Fibroblast of skin of right biceps (primary cell): ENCODE measurements at regions not wholly inside any gene's neighbourhood (a gene's known extent, or its start where the extent isn't known, plus 50 kb on each side); places are given as distances from the start of the nearest gene placed in this dataset.

Source experiments
- DNase-seq: peaks from one replicate; pipeline ENCODE4 v3.0.0-alpha.2; 2013

DNA sequence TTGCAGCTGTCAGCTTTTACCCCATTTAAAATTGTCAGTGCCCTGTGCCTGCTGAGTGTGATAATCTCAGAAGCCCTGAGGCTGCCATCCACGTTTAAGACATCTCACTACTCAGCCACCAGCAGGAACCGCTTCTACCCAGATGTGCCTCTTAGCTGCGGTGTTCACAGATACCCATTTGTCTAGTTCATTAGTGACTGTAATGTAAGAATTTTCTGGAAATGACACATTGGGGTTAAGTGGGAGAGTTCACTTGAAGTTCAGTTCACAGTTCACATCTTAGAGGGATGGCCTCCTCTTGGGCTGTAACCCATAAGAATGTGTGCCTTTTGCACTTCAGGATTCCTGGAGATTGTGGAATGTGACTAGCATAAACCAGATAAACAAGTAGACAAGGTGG lies 477.7 kb downstream of the BTBD3 start:
- DNase-seq, result no peak

GRCh38 chr20:12395760-12396159 lies 478.1 kb downstream of the BTBD3 start:
- no peak for DNase-seq

DNA sequence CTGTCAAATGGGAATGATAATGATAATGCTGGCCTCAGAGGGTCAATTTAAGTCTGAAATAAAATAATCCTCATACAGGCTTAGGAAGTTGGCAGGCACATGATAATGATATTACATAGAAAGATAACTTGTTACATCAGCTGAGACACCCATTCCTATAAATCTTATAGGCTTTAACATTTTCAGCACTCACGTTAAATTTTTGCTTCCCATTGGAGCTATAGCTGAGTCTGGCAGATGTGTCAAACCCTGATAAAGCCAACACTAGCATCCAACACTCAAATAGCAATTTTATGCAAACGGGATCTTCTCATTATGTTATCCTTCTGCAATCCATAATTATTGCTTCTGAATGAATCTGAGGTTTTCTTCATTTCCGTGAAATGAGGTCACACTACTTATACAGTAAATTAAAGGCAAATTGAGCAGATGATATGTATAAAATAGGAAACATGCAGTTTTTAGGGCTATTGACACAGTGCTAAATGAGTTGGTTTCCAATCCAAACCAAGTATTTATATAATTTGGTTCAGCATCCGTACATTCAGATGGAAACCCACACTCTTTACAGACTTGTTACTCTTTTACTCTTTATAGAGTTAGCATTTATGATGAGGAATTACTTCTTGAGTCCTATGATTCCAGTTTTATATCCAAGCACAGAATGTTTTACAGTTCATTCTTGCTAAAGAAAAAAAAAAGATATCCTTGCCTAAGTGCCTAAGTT lies 481.6 kb downstream of the BTBD3 start:
- no peak for DNase-seq

- DNase-seq, result no peak
These were observed 487.2 kb downstream of the BTBD3 start for GRCh38 chr20:12404941-12405340.

DNA sequence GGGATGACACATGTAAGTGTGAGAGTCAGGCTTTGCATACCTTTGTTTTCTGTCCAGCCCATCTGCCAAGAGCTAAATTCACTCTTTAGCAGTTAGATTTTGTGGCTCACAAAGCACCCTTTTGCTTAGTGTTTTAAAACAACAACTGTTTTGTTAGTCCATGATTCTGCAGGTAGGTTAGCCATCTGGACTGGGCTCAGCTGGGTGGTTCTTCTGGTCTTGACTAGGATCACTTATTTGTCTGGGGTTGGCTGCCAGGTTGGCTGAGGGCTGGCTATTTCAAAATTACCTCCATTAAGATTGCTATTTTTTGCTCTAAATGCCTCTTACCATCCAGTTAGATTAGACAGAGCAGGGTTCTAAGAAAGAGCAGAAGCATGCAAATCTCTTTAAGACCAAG lies 489.3 kb downstream of the BTBD3 start:
- DNase-seq, result no peak

DNA sequence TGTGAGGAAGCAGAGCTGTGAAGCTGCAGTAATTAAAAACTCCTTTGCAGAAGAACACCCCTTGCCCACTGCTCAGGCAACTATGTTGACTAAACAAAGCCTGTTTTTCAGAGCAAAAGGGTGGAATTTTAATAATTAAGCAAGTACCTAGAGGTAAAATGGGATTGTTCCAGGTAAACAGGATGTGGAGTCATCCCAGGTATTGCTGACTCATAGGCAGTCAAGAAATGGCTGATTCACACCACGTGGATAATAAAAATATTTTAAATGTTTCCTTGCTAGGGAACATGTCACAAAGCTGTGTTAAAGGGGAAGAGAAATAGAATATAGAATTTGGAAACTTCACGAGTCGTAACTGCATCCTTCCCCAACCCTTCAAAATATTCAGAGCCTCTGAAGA lies 491.8 kb downstream of the BTBD3 start:
- no peak for DNase-seq

DNA sequence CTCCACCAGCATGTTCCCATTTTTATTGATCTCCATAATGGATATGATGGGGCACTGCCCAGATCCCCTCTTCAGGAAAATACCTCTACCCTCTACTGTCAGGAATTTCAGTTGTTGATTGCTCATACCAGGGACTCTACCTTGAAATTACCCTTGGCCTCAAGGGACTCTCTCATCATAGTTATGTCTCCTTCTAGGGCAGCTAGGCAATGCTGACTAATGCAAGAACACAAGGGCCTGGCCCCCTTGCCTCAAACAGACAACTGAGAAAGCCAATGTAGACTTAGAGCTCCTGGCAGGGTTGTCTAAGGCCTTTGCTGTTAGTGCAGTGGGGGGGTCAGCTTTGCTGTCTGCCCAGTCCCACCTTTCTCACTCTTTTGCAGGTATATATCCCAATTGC lies 493.1 kb downstream of the BTBD3 start:
- DNase-seq, result no peak

- DNase-seq, result no peak
These were observed 493.7 kb downstream of the BTBD3 start for GRCh38 chr20:12411246-12411940.

- DNase-seq, result no peak
These were observed 495.4 kb downstream of the BTBD3 start for GRCh38 chr20:12413116-12413515.

GRCh38 chr20:12414446-12415274 lies 497.0 kb downstream of the BTBD3 start:
- DNase-seq, result peak; percentile 5

DNA sequence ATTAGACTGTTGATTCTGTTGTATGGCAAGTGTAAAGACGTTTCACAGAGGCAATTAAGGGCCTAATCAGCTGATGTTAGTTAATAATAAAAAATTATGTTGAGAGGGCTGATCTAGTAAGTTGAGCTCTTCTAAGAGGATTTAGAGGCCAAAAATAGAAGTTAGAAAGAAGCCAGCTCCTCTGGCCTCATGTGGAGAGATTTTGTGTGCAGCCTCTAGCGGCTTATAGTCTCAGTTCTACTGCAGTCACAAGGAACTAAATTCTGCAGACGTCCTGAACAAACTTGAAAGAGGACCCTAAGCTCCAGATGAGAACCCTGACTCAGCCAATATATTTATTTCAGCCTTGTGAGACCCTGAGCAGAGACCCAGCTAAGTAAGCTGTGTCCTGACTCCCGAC lies 498.6 kb downstream of the BTBD3 start:
- DNase-seq, result no peak

DNA sequence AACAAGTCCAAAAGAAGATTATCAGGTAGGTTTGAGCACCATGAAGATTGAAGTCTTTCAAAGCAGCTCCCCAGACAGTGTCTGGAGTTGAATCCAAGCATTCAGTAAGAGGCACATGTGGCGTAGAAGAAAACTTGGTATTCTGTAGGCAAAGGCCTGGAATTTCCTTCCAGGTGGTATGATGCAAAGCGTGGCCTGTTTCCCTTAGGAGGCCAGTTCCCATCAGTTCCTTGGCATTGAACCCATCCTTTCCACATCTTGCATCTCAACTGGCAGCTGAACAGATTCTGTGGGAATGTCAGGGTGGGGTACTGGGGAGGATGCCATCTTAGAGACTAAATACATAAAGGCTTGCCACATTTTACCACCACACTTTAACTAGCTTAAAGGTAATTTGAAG lies 516.0 kb downstream of the BTBD3 start:
- DNase-seq, result no peak

DNA sequence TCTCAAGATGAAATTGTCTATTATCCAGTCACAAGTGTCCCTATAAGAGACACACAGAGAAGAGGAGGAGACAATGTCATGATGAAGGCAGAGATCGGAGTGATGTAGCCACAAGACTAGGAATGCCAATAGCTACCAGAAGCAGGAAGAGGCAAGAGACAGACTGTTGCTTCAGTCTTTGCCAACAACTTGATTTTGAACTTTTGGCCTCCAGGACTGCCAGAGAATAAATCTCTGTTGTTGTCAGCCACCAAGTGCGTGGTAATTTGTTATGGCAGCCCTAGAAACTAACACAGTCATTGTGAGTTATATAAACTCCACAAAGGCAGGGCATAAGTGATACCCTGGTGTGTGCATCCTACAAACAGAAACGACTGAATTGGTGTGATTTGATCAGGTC lies 517.0 kb downstream of the BTBD3 start:
- no peak for DNase-seq

DNA sequence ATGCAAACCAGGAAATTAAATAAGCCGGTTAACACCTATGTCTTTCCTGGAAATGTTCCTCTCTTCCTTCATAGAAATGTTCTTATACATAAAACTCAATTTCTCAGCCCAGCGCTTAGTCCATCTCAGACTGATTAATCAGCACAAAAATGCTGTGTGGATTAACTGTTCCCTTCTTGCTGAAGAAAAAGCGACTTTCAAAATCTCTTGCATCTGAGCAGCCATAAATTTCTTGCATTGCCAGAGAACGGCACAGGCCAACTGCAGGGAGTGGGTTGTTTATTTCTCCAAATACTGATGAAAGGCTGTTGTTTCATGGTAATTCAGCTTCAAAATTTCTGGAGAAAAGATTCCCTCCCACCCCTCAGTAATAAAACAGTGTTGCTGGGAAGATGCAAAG lies 517.6 kb downstream of the BTBD3 start:
- no peak for DNase-seq

GRCh38 chr20:12453711-12454110 lies 536.0 kb downstream of the BTBD3 start:
- no peak for DNase-seq

DNA sequence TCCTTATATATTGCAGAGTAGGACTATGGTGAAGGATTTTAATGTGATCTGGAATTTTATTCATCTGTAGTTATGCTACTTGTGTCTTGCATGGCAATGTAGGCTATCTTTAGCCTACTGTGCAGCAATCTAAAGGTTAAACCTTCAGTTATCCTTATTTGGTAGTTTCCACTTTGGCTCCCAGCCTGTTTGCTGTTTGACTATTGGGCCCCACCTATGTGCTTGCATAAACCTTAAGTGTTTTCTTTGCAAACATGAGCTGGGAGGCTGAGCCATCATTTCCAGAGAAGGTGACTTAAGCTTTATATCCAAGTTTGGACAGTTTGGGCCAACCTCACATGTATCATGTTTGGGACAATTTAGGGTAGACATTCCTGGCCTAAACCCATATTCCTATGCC lies 537.5 kb downstream of the BTBD3 start:
- no peak for DNase-seq

GRCh38 chr20:12458241-12458640 lies 540.5 kb downstream of the BTBD3 start:
- DNase-seq, result no peak

- DNase-seq, result no peak
These were observed 544.7 kb upstream of the SPTLC3 start for GRCh38 chr20:12464036-12464435.

DNA sequence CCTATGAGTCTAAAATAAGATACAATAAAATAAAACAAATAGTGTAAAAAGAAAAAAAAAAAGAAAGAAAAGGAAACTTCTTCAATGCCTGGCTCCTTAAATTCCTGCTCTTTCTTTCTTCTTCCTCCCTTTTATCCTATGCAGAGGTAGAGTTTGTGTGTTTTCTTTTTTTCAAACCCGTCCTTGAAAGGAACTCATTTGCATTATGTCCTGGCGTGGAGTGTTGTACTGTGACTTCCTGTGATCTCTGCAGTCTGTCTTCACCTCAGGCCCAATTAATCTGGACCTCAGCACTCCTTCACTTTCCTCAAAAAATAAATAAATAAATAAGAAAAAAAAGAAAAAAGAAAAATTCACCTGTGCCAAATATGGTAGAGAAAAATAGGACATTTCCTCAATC lies 541.9 kb upstream of the SPTLC3 start:
- no peak for DNase-seq

- DNase-seq, result no peak
These were observed 541.0 kb upstream of the SPTLC3 start for GRCh38 chr20:12467758-12468157.

- DNase-seq, result no peak
These were observed 526.1 kb upstream of the SPTLC3 start for GRCh38 chr20:12482661-12483060.

DNA sequence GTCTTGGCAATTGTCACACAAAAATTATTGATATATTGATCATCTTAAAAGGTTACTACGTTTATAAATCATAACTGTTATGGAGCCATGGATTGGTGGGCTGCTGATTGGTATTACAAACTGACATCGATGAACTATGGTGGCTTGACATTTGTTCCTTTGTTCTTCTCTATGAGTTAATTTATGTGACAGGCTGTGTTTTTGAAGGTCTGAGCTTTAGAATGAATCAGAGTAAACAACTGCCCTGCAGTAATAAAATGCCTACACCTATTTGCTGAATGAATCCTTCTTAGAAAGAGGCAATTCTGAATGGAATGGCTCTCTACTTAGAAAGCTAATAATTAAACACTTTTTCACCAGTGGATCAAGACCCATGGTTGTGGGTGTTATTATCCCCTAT lies 506.3 kb upstream of the SPTLC3 start:
- DNase-seq, result no peak

- no peak for DNase-seq
These were observed 504.0 kb upstream of the SPTLC3 start for GRCh38 chr20:12504779-12505178.

GRCh38 chr20:12511499-12511898 lies 497.3 kb upstream of the SPTLC3 start:
- no peak for DNase-seq
